K562 (cell line): ENCODE measurements at regions not wholly inside any gene's neighbourhood (a gene's known extent, or its start where the extent isn't known, plus 50 kb on each side); places are given as distances from the start of the nearest gene placed in this dataset.

Experiments used
- ARID1B ChIP-seq: fragments of 450-650 bp; IDR thresholded peaks from 2 replicates; pipeline ENCODE4 v1.6.1; 2016; ENCODE audit warnings: antibody characterized with exemption, mild to moderate bottlenecking, inconsistent platforms
- CBFA2T2 ChIP-seq: fragments of 450-650 bp; conservative IDR thresholded peaks from 2 replicates; pipeline ENCODE4 v1.6.1; 2017; ENCODE audit warnings: mild to moderate bottlenecking
- CBFA2T3 ChIP-seq: fragments of 450-650 bp; IDR thresholded peaks from 2 replicates; pipeline ENCODE4 v1.6.1; 2017
- CLOCK ChIP-seq: fragments of 250-450 bp; sonication (Bioruptor Pico); IDR thresholded peaks from 2 replicates; pipeline ENCODE4 v1.4.0; 2020; ENCODE audit warnings: mild to moderate bottlenecking, moderate library complexity, borderline replicate concordance
- DPF2 ChIP-seq: fragments of 450-650 bp; IDR thresholded peaks from 2 replicates; pipeline ENCODE4 v1.6.1; 2016
- ELF4 ChIP-seq: fragments of 450-650 bp; formaldehyde crosslinking; IDR thresholded peaks from 2 replicates; pipeline ENCODE4 v1.4.0; 2022; ENCODE audit warnings: missing genetic modification characterization
- FOXJ3 ChIP-seq: sonication (generic); formaldehyde crosslinking; IDR thresholded peaks from 2 replicates; pipeline ENCODE4 v1.4.0; 2020; ENCODE audit warnings: mild to moderate bottlenecking, missing genetic modification reagents
- FOXK1 ChIP-seq: sonication (generic); formaldehyde crosslinking; IDR thresholded peaks from 2 replicates; pipeline ENCODE4 v1.8.0; 2022; ENCODE audit warnings: missing genetic modification reagents, mild to moderate bottlenecking, borderline replicate concordance
- GTF2B ChIP-seq: IDR thresholded peaks from 2 replicates; pipeline ENCODE4 v1.6.1; 2011; ENCODE audit not compliant: insufficient read length; ENCODE audit errors: extremely low read depth
- HMBOX1 ChIP-seq: sonication (generic); IDR thresholded peaks from 2 replicates; pipeline ENCODE4 v1.6.1; 2016
- ILF3 ChIP-seq: fragments of 450-650 bp; IDR thresholded peaks from 2 replicates; pipeline ENCODE4 v1.6.1; 2018; ENCODE audit warnings: antibody characterized with exemption, mild to moderate bottlenecking, moderate library complexity, borderline replicate concordance
- KLF1 ChIP-seq: fragments of 450-650 bp; IDR thresholded peaks from 2 replicates; pipeline ENCODE4 v1.6.1; 2016; ENCODE audit warnings: missing genetic modification characterization, missing compliant biosample characterization
- MAFG ChIP-seq: fragments of 450-650 bp; conservative IDR thresholded peaks from 2 replicates; pipeline ENCODE4 v1.6.1; 2016; ENCODE audit warnings: missing genetic modification characterization, missing compliant biosample characterization
- MNT ChIP-seq, 2 experiments: fragments of 450-650 bp; conservative IDR thresholded peaks; 2 replicates each; pipeline ENCODE4 v1.6.1; 2017; ENCODE audit warnings: mild to moderate bottlenecking in 2 of 2, moderate library complexity in 2 of 2
- POLR2AphosphoS5 ChIP-seq: IDR thresholded peaks from 2 replicates; pipeline ENCODE4 v1.6.1; 2011; ENCODE audit warnings: mild to moderate bottlenecking, low read depth, low read length, moderate library complexity; ENCODE audit not compliant: control insufficient read depth, insufficient read depth
- RAD51 ChIP-seq: fragments of 450-650 bp; IDR thresholded peaks from 2 replicates; pipeline ENCODE4 v1.7.1; 2016; ENCODE audit warnings: low read depth, mild to moderate bottlenecking, borderline replicate concordance
- SNAPC5 ChIP-seq: fragments of 250-450 bp; sonication (Bioruptor Pico); IDR thresholded peaks from 2 replicates; pipeline ENCODE4 v1.8.0; 2021; ENCODE audit warnings: moderate library complexity, mild to moderate bottlenecking, inconsistent platforms
- TAF7 ChIP-seq: fragments of 450-650 bp; IDR thresholded peaks from 2 replicates; pipeline ENCODE4 v1.6.1; 2016; ENCODE audit warnings: missing genetic modification characterization, missing compliant biosample characterization
- TAL1 ChIP-seq: fragments of 450-650 bp; IDR thresholded peaks from 2 replicates; pipeline ENCODE4 v1.6.1; 2016; ENCODE audit warnings: mild to moderate bottlenecking
- TCFL5 ChIP-seq: fragments of 250-450 bp; sonication (Bioruptor Pico); conservative IDR thresholded peaks from 2 replicates; pipeline ENCODE4 v1.6.1; 2021; ENCODE audit warnings: mild to moderate bottlenecking, moderate library complexity, matching md5 sums
- THRAP3 ChIP-seq: fragments of 450-650 bp; IDR thresholded peaks from 2 replicates; pipeline ENCODE4 v1.6.1; 2016; ENCODE audit warnings: mild to moderate bottlenecking, inconsistent platforms, borderline replicate concordance
- TRIM24 ChIP-seq, 2 experiments: fragments of 450-650 bp; IDR thresholded peaks; 2 replicates each; pipeline ENCODE4 v1.6.1; 2016
- ZBTB17 ChIP-seq: fragments of 450-650 bp; formaldehyde crosslinking; IDR thresholded peaks from 2 replicates; pipeline ENCODE4 v1.4.0; 2020; ENCODE audit warnings: mild to moderate bottlenecking
- ZNF175 ChIP-seq: fragments of 200-800 bp; sonication (Bioruptor generic); IDR thresholded peaks from 2 replicates; pipeline ENCODE4 v1.6.1; 2016; ENCODE audit warnings: low read depth, mild to moderate bottlenecking, missing genetic modification characterization, missing compliant biosample characterization
- ZNF224 ChIP-seq: sonication (generic); formaldehyde crosslinking; IDR thresholded peaks from 2 replicates; pipeline ENCODE4 v1.8.0; 2022; ENCODE audit warnings: mild to moderate bottlenecking, missing genetic modification reagents
- ZNF3 ChIP-seq: fragments of 250-450 bp; sonication (Bioruptor Pico); IDR thresholded peaks from 2 replicates; pipeline ENCODE4 v1.5.0; 2021; ENCODE audit warnings: mild to moderate bottlenecking, moderate library complexity

- no peak for TF ChIP-seq MNT (conservative IDR thresholded peaks at IDR 0.05)
- TF ChIP-seq GTF2B = no peak
- peak; percentile 86 for TF ChIP-seq CBFA2T3
- TF ChIP-seq THRAP3 = no peak
- TF ChIP-seq ARID1B = peak; percentile 70
- peak; percentile 50; the same call in 1 of the 2 replicates for TF ChIP-seq KLF1 (tag)
- TF ChIP-seq TAF7 (tag) = no peak
- no peak for TF ChIP-seq HMBOX1
- peak; percentile 76 for TF ChIP-seq CBFA2T2
- 0 out of 2 replicates have a peak, but pooled peaks have one; percentile 36 for TF ChIP-seq POLR2AphosphoS5
- TF ChIP-seq ZNF224 (CRISPR knock-in tag) = no peak
- no peak for TF ChIP-seq CLOCK
- 0 out of 2 replicates have a peak, but pooled peaks have one; percentile 40 for TF ChIP-seq DPF2
- TF ChIP-seq ZNF175 (CRISPR knock-in tag) = no peak
- peak; percentile 57 to 59; a peak in 2 of 4 replicates for TF ChIP-seq TRIM24 (IDR thresholded peaks at IDR 0.05)
- TF ChIP-seq ZNF3 (CRISPR knock-in tag) = no peak
- TF ChIP-seq MAFG (tag) = no peak
- TF ChIP-seq RAD51 = no peak
- no peak for TF ChIP-seq TCFL5
- no peak for TF ChIP-seq ELF4 (CRISPR knock-in tag)
- TF ChIP-seq ILF3 = no peak
- no peak for TF ChIP-seq FOXJ3
- peak; percentile 73 for TF ChIP-seq TAL1
- TF ChIP-seq SNAPC5 (CRISPR knock-in tag) = no peak
- TF ChIP-seq FOXK1 (CRISPR knock-in tag) = no peak
- no peak for TF ChIP-seq ZBTB17 (CRISPR knock-in tag)
Measured at GRCh38 chr5:104987074-104987473, 1424.5 kb upstream of the NUDT12 start (continued).
